ENCODE measurements at regions not wholly inside any gene's neighbourhood (a gene's known extent, or its start where the extent isn't known, plus 50 kb on each side); places are given as distances from the start of the nearest gene placed in this dataset.
A peak's percentile ranks its signal among the peaks of the same experiment; 100 is the strongest.

- no peak for ATAC-seq
- no peak overlapping the region for H3K4me3 ChIP-seq
- H3K36me3 ChIP-seq = no peaks in the 10 kb centered on the region
- no peaks in the 10 kb centered on the region for H3K9me3 ChIP-seq
- no peak for DNase-seq
- H3K27me3 ChIP-seq = no peaks in the 10 kb centered on the region
- intact Hi-C loops (cut with DNase I) = no loop called here
- no peaks in the 10 kb centered on the region for H3K4me1 ChIP-seq
- TF ChIP-seq CTCF (IDR thresholded peaks at IDR 0.05) = no peak
- TF ChIP-seq POLR2A (IDR thresholded peaks at IDR 0.05) = no peak
- WGBS, 4 donors = 71 to 80% (median 77%) methylated on average over 7 of the region's 7 CpGs
- no peak overlapping the region for H3K27ac ChIP-seq
Measured at GRCh38 chr16:6828690-6829089, 504.0 kb upstream of the RBFOX1 start.

- Histone ChIP-seq H3K4me1 (no peaks in the 10 kb centered on the region), H3K27me3 (no peaks in the 10 kb centered on the region), H3K9me3 (no peaks in the 10 kb centered on the region), H3K27ac (no peak overlapping the region), H3K36me3 (no peaks in the 10 kb centered on the region), H3K4me3 (no peak overlapping the region)
- WGBS, 4 donors = 36 to 50% (median 42%) methylated on average over 1 of the region's 1 CpG
- DNase-seq (no peak), ATAC-seq (no peak)
- intact Hi-C loops (cut with DNase I) = no loop called here
- TF ChIP-seq CTCF (IDR thresholded peaks at IDR 0.05) (no peak), POLR2A (IDR thresholded peaks at IDR 0.05) (no peak)
Measured at GRCh38 chr16:6827931-6828330, 504.7 kb upstream of the RBFOX1 start.

GRCh38 chr16:6827267-6827666 is 505.4 kb upstream of the RBFOX1 start:
- Histone ChIP-seq H3K9me3 (no peaks in the 10 kb centered on the region), H3K27ac (peak overlapping the region in 1 of 12 donors; percentile 17), H3K36me3 (no peaks in the 10 kb centered on the region), H3K4me1 (no peaks in the 10 kb centered on the region), H3K27me3 (no peaks in the 10 kb centered on the region), H3K4me3 (no peak overlapping the region)
- intact Hi-C loops (cut with DNase I) = no loop called here
- TF ChIP-seq POLR2A (IDR thresholded peaks at IDR 0.05) (no peak), CTCF (IDR thresholded peaks at IDR 0.05) (no peak)
- peak in 3 of 4 donors; percentile 28 to 84 (median 73) for ATAC-seq
- 2 to 10% (median 6%) methylated on average over 4 of the region's 4 CpGs for WGBS, 4 donors
- DNase-seq = no peak

- Histone ChIP-seq H3K4me1 (no peaks in the 10 kb centered on the region), H3K36me3 (no peaks in the 10 kb centered on the region), H3K9me3 (peaks cover 0 to 4% (median 0%) of the 10 kb centered on the region in 12 donors), H3K4me3 (no peak overlapping the region), H3K27ac (no peak overlapping the region), H3K27me3 (no peaks in the 10 kb centered on the region)
- no peak for DNase-seq
- TF ChIP-seq CTCF (IDR thresholded peaks at IDR 0.05) = no peak
- TF ChIP-seq POLR2A (IDR thresholded peaks at IDR 0.05) = no peak
- intact Hi-C loops (cut with DNase I) = no loop called here
- no peak for ATAC-seq
- 69 to 78% (median 73%) methylated on average over 4 of the region's 4 CpGs for WGBS, 4 donors
Measured at GRCh38 chr16:6822041-6822440, 510.6 kb upstream of the RBFOX1 start.

All from heart left ventricle (tissue), 16 donors.